ENCODE measurements at regions not wholly inside any gene's neighbourhood (a gene's known extent, or its start where the extent isn't known, plus 50 kb on each side); places are given as distances from the start of the nearest gene placed in this dataset.

DNA sequence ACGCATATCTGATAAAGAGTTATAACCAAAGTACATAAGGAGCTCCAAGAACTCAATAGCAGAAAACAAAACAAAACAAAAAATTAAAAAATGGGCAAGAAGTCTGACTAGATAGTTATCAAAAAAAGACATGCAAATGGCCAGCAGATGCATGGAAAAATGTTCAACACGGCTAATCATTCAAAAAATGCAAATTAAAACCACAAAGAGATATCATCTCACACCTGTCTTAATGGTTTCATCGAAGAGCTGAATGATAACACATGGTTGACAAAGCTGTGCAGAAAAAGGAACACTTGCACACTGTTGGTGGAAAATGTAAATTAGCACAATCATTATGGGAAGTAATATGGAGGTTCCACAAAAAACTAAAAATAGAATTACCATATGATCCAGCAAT is 751.3 kb upstream of the POU3F3 start:
- Histone ChIP-seq H4K20me1 (ENCODE audit: insufficient read depth, poor library complexity, severe bottlenecking) (no peaks in the 10 kb centered on the region), H3K4me3 (no peak overlapping the region), H3K79me2 (no peaks in the 10 kb centered on the region), H3K9me3 (ENCODE audit: low read depth) (no peaks in the 10 kb centered on the region), H2AFZ (no peak overlapping the region), H3K27ac (no peak overlapping the region), H3K4me2 (no peak overlapping the region), H3K9me2 (replicated peaks; ENCODE audit: insufficient read depth) (no peaks in the 10 kb centered on the region), H3K27me3 (no peaks in the 10 kb centered on the region), H3K4me1 (ENCODE audit: insufficient read depth) (no peaks in the 10 kb centered on the region), H3K36me3 (replicated peaks; ENCODE audit: insufficient read depth, low read depth) (no peaks in the 10 kb centered on the region)
- WGBS (ENCODE audit: low lambda C conversion rate, missing lambda C conversion rate), result 77% methylated on average over 3 of the region's 3 CpGs
- TF ChIP-seq EZH2 (IDR thresholded peaks at IDR 0.05; ENCODE audit: borderline replicate concordance) (no peak), EZH2phosphoT487 (IDR thresholded peaks at IDR 0.05; ENCODE audit: low read depth, severe bottlenecking, unreplicated experiment) (no peak), CTCF (IDR thresholded peaks at IDR 0.05; ENCODE audit: poor library complexity) (no peak)
- DNase-seq (ENCODE audit: low spot score), result no peak

- no peak for TF ChIP-seq CTCF (IDR thresholded peaks at IDR 0.05; ENCODE audit: poor library complexity)
- no peak for TF ChIP-seq EZH2phosphoT487 (IDR thresholded peaks at IDR 0.05; ENCODE audit: low read depth, severe bottlenecking, unreplicated experiment)
- no peak overlapping the region for H3K4me2 ChIP-seq
- no peak overlapping the region for H3K27ac ChIP-seq
- H3K4me1 ChIP-seq (ENCODE audit: insufficient read depth), result no peaks in the 10 kb centered on the region
- no peaks in the 10 kb centered on the region for H3K27me3 ChIP-seq
- H3K79me2 ChIP-seq, result no peaks in the 10 kb centered on the region
- H3K9me3 ChIP-seq (ENCODE audit: low read depth), result no peaks in the 10 kb centered on the region
- no peak overlapping the region for H3K4me3 ChIP-seq
- DNase-seq (ENCODE audit: low spot score), result no peak
- H4K20me1 ChIP-seq (ENCODE audit: insufficient read depth, poor library complexity, severe bottlenecking), result no peaks in the 10 kb centered on the region
- H3K9me2 ChIP-seq (replicated peaks; ENCODE audit: insufficient read depth), result no peaks in the 10 kb centered on the region
- no peaks in the 10 kb centered on the region for H3K36me3 ChIP-seq (replicated peaks; ENCODE audit: insufficient read depth, low read depth)
- no peak overlapping the region for H2AFZ ChIP-seq
- 87% methylated on average over 8 of the region's 8 CpGs for WGBS (ENCODE audit: low lambda C conversion rate, missing lambda C conversion rate)
Observed at GRCh38 chr2:104109356-104109755, 744.6 kb upstream of the POU3F3 start.

DNA sequence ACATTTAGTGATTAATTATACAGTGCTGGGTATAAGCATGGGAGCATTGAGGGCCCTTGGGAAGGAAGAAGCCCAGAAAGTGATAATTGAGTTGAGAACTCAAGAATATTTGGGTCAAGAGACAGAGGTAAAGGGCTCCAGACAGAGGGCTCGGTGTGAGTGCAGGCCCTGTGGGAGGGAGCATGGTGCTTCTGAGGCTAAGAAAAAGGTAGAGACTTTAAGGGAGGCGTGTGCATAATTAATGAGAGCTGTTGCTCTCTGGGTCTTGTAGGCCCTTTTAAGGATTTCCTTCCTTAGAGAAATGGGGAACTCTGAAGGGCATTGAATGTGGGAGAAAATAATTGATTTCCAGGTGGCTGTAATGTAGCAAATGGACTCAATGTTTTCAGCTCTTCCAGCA is 735.0 kb upstream of the POU3F3 start:
- TF ChIP-seq EZH2phosphoT487 (IDR thresholded peaks at IDR 0.05; ENCODE audit: low read depth, severe bottlenecking, unreplicated experiment) (no peak), CTCF (IDR thresholded peaks at IDR 0.05; ENCODE audit: poor library complexity) (no peak), EZH2 (IDR thresholded peaks at IDR 0.05; ENCODE audit: borderline replicate concordance) (no peak)
- no peaks in the 10 kb centered on the region for H3K36me3 ChIP-seq (replicated peaks; ENCODE audit: insufficient read depth, low read depth)
- no peak overlapping the region for H3K27ac ChIP-seq
- 82% methylated on average over 2 of the region's 2 CpGs for WGBS (ENCODE audit: low lambda C conversion rate, missing lambda C conversion rate)
- H3K9me2 ChIP-seq (replicated peaks; ENCODE audit: insufficient read depth), result no peaks in the 10 kb centered on the region
- no peaks in the 10 kb centered on the region for H3K9me3 ChIP-seq (ENCODE audit: low read depth)
- no peak overlapping the region for H2AFZ ChIP-seq
- H3K79me2 ChIP-seq, result no peaks in the 10 kb centered on the region
- no peak overlapping the region for H3K4me3 ChIP-seq
- DNase-seq (ENCODE audit: low spot score), result no peak
- no peaks in the 10 kb centered on the region for H3K4me1 ChIP-seq (ENCODE audit: insufficient read depth)
- no peaks in the 10 kb centered on the region for H3K27me3 ChIP-seq
- H4K20me1 ChIP-seq (ENCODE audit: insufficient read depth, poor library complexity, severe bottlenecking), result no peaks in the 10 kb centered on the region
- no peak overlapping the region for H3K4me2 ChIP-seq

GRCh38 chr2:104120171-104120570 is 733.7 kb upstream of the POU3F3 start:
- Histone ChIP-seq H3K9me2 (replicated peaks; ENCODE audit: insufficient read depth) (no peaks in the 10 kb centered on the region), H4K20me1 (ENCODE audit: insufficient read depth, poor library complexity, severe bottlenecking) (no peaks in the 10 kb centered on the region), H2AFZ (no peak overlapping the region), H3K27me3 (no peaks in the 10 kb centered on the region), H3K79me2 (no peaks in the 10 kb centered on the region), H3K4me3 (no peak overlapping the region), H3K9me3 (ENCODE audit: low read depth) (no peaks in the 10 kb centered on the region), H3K27ac (no peak overlapping the region), H3K36me3 (replicated peaks; ENCODE audit: insufficient read depth, low read depth) (no peaks in the 10 kb centered on the region), H3K4me2 (no peak overlapping the region), H3K4me1 (ENCODE audit: insufficient read depth) (no peaks in the 10 kb centered on the region)
- 93% methylated on average over 4 of the region's 4 CpGs for WGBS (ENCODE audit: low lambda C conversion rate, missing lambda C conversion rate)
- no peak for DNase-seq (ENCODE audit: low spot score)
- TF ChIP-seq EZH2 (IDR thresholded peaks at IDR 0.05; ENCODE audit: borderline replicate concordance) (no peak), EZH2phosphoT487 (IDR thresholded peaks at IDR 0.05; ENCODE audit: low read depth, severe bottlenecking, unreplicated experiment) (no peak), CTCF (IDR thresholded peaks at IDR 0.05; ENCODE audit: poor library complexity) (no peak)
